NCI-H748 (cell line): ENCODE measurements at regions not wholly inside any gene's neighbourhood (a gene's known extent, or its start where the extent isn't known, plus 50 kb on each side); places are given as distances from the start of the nearest gene placed in this dataset.

Experiments used
- DNase-seq: peaks from one replicate; lab custom pipeline; 2025; ENCODE audit not compliant: unreplicated experiment; lab: John Stamatoyannopoulos, UW

- DNase-seq = no peak
Measured at GRCh38 chr21:26412885-26413284, 160.2 kb downstream of the CYYR1 start.

GRCh38 chr21:26409735-26410134 is 163.4 kb downstream of the CYYR1 start:
- DNase-seq = no peak

GRCh38 chr21:26408511-26408910 is 164.6 kb downstream of the CYYR1 start:
- DNase-seq = no peak

GRCh38 chr21:26406526-26406925 is 166.6 kb downstream of the CYYR1 start:
- DNase-seq = no peak

GRCh38 chr21:26405735-26406361 is 167.2 kb downstream of the CYYR1 start:
- peak; percentile 11 for DNase-seq

GRCh38 chr21:26405071-26405470 is 168.0 kb downstream of the CYYR1 start:
- DNase-seq = no peak

GRCh38 chr21:26404288-26404687 is 168.8 kb downstream of the CYYR1 start:
- no peak for DNase-seq

- no peak for DNase-seq
Measured at GRCh38 chr21:26403321-26403720, 169.8 kb downstream of the CYYR1 start.

- peak; percentile 15 for DNase-seq
Measured at GRCh38 chr21:26397545-26397944, 175.5 kb downstream of the CYYR1 start.

GRCh38 chr21:26394341-26394740 is 178.7 kb downstream of the CYYR1 start:
- no peak for DNase-seq

GRCh38 chr21:26391166-26391565 is 181.9 kb downstream of the CYYR1 start:
- no peak for DNase-seq

GRCh38 chr21:26389971-26390641 is 183.0 kb downstream of the CYYR1 start:
- DNase-seq = no peak

GRCh38 chr21:26388731-26389231 is 184.3 kb downstream of the CYYR1 start:
- DNase-seq = no peak

- DNase-seq = no peak
Measured at GRCh38 chr21:26385721-26386120, 187.4 kb downstream of the CYYR1 start.

- no peak for DNase-seq
Measured at GRCh38 chr21:26379561-26379960, 193.5 kb downstream of the CYYR1 start.

GRCh38 chr21:26377111-26377694 is 195.9 kb downstream of the CYYR1 start:
- no peak for DNase-seq

GRCh38 chr21:26374817-26375216 is 198.3 kb downstream of the CYYR1 start:
- DNase-seq = no peak

GRCh38 chr21:26368591-26369320 is 198.2 kb upstream of the APP start:
- no peak for DNase-seq

GRCh38 chr21:26366781-26367180 is 196.2 kb upstream of the APP start:
- no peak for DNase-seq

GRCh38 chr21:26365849-26366248 is 195.3 kb upstream of the APP start:
- no peak for DNase-seq

- no peak for DNase-seq
Measured at GRCh38 chr21:26351661-26352060, 181.1 kb upstream of the APP start.

- DNase-seq = no peak
Measured at GRCh38 chr21:26332867-26333266, 162.3 kb upstream of the APP start.
